ENCODE measurements at regions not wholly inside any gene's neighbourhood (a gene's known extent, or its start where the extent isn't known, plus 50 kb on each side); places are given as distances from the start of the nearest gene placed in this dataset.

DNA sequence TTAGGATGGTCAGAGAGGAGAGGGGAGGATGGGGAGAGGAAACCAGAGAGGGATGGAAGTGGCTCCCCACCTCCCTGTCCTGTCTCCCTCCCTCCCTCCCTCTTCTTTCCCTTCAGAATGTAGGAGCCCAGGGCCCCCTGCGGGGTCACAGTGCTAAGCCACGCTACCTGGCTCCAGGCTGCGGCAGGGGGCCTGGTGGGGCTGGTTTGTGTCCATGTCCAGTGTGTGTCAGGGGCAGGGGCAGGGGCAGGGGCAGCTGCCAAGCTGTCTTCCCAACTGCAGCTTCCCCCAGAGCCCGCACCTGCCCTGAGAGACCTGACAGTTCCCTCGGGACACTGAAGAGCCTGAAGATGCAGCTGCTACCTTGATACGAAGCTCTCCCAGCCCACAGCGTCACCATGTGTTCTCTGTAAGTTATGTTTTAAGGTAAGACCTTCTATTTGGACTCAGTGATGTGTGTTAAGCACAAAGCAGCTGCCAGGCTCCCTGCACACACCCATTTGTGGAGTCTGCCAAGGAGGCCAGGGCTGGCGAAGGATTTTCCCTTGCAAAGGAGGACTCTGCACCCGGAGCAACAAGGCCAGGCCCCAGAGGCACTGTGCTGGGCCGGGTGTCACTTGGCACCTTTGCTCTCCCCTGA, 121.8 kb upstream of the SMAD3 start:
- no peak for DNase-seq (ENCODE audit: low read depth)
- H3K4me3 ChIP-seq (ENCODE audit: control insufficient read depth, low read depth, low read length): no peak overlapping the region
- TF ChIP-seq CTCF (IDR thresholded peaks at IDR 0.05; ENCODE audit: control insufficient read depth, insufficient read depth, low read depth, low read length, missing control alignments): no peak

GRCh38 chr15:66944121-66944520, 121.3 kb upstream of the SMAD3 start:
- H3K4me3 ChIP-seq (ENCODE audit: control insufficient read depth, low read depth, low read length): no peak overlapping the region
- TF ChIP-seq CTCF (IDR thresholded peaks at IDR 0.05; ENCODE audit: control insufficient read depth, insufficient read depth, low read depth, low read length, missing control alignments): no peak

GRCh38 chr15:66945286-66945685, 120.1 kb upstream of the SMAD3 start:
- TF ChIP-seq CTCF (IDR thresholded peaks at IDR 0.05; ENCODE audit: control insufficient read depth, insufficient read depth, low read depth, low read length, missing control alignments): no peak
- no peak for DNase-seq (ENCODE audit: low read depth)
- no peak overlapping the region for H3K4me3 ChIP-seq (ENCODE audit: control insufficient read depth, low read depth, low read length)

More at GRCh38 chr15:66944121-66944520, 121.3 kb upstream of the SMAD3 start:
- no peak for DNase-seq (ENCODE audit: low read depth)

GRCh38 chr15:66945842-66946241, 119.6 kb upstream of the SMAD3 start:
- DNase-seq (ENCODE audit: low read depth): no peak
- TF ChIP-seq CTCF (IDR thresholded peaks at IDR 0.05; ENCODE audit: control insufficient read depth, insufficient read depth, low read depth, low read length, missing control alignments): no peak
- no peak overlapping the region for H3K4me3 ChIP-seq (ENCODE audit: control insufficient read depth, low read depth, low read length)

- peak; percentile 86 for TF ChIP-seq CTCF (IDR thresholded peaks at IDR 0.05; ENCODE audit: control insufficient read depth, insufficient read depth, low read depth, low read length, missing control alignments)
- no peak for DNase-seq (ENCODE audit: low read depth)
- no peak overlapping the region for H3K4me3 ChIP-seq (ENCODE audit: control insufficient read depth, low read depth, low read length)
Observed at GRCh38 chr15:66946578-66947164, 118.7 kb upstream of the SMAD3 start.

DNA sequence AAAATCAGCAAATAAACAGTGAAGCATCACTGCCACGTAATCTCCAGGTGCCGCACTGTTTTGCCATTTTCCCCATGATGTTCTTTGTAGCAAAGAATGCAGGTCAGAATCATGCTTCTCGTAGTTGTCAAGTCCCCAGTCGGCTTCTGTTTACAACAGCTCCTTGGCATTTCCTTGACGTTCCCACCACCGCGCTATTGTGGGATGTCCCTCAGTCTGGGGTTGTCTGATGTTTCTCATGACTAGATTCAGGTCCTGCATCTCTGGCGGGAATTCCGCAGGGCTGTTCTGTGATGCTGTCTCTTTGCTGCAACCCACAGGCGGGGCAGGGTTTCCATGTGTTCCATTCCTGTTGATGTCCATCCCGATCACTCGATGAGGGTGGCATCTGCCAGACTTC, 117.9 kb upstream of the SMAD3 start:
- DNase-seq (ENCODE audit: low read depth): no peak
- H3K4me3 ChIP-seq (ENCODE audit: control insufficient read depth, low read depth, low read length): no peak overlapping the region
- TF ChIP-seq CTCF (IDR thresholded peaks at IDR 0.05; ENCODE audit: control insufficient read depth, insufficient read depth, low read depth, low read length, missing control alignments): no peak
